GM12891 (cell line): ENCODE measurements at regions not wholly inside any gene's neighbourhood (a gene's known extent, or its start where the extent isn't known, plus 50 kb on each side); places are given as distances from the start of the nearest gene placed in this dataset.

Experiments
- POLR2A ChIP-seq: IDR thresholded peaks from 2 replicates; pipeline ENCODE4 v1.6.1; 2011; ENCODE audit warnings: low read depth, low read length, control low read depth
- POLR2AphosphoS5 ChIP-seq: IDR thresholded peaks from 2 replicates; pipeline ENCODE4 v1.6.1; 2011; ENCODE audit warnings: low read depth, low read length, control low read depth
- POU2F2 ChIP-seq: IDR thresholded peaks from 2 replicates; pipeline ENCODE4 v1.6.1; 2011; ENCODE audit warnings: low read depth, mild to moderate bottlenecking, control low read depth, low read length, moderate library complexity
- SPI1 ChIP-seq: IDR thresholded peaks from 2 replicates; pipeline ENCODE4 v1.6.1; 2011; ENCODE audit warnings: low read depth, low read length, control low read depth
- TAF1 ChIP-seq: IDR thresholded peaks from 2 replicates; pipeline ENCODE4 v1.6.1; 2011; ENCODE audit warnings: low read depth, low read length, control low read depth

GRCh38 chr10:44008270-44008916 lies 359.7 kb upstream of the ZNF32 start:
- TF ChIP-seq POLR2AphosphoS5: no peak
- TF ChIP-seq POLR2A: no peak
- no peak for TF ChIP-seq TAF1
- no peak for TF ChIP-seq SPI1
- no peak for TF ChIP-seq POU2F2
